ENCODE measurements at regions not wholly inside any gene's neighbourhood (a gene's known extent, or its start where the extent isn't known, plus 50 kb on each side); places are given as distances from the start of the nearest gene placed in this dataset.
"Not testable (repeated sequence)": the region's sequence is repeated elsewhere in the genome, so short reads cannot be mapped to it uniquely, and the experiment has no call there.

DNA sequence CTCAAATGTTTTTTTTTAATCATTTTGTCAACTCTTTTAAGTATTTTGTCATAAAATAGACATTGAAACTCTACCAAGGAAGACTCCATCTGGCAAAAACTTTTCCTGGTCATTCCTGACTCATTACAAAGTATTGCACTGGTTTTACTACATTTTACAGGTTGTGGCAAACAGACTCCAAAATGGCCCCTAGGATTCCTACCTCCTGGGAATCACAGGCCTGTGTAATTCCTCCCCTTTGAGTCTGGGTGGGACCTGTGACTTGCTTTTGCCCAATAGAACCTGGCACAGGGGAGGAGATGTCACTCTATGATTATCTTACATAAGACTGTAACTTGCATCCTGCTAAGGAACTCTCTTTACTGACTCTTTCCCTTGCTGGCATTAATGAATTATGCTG, 123.6 kb upstream of the KCNJ6 start:
- DNase-seq (ENCODE audit: low read depth in 1 of 2, low spot score in 1 of 2), result no peak

DNA sequence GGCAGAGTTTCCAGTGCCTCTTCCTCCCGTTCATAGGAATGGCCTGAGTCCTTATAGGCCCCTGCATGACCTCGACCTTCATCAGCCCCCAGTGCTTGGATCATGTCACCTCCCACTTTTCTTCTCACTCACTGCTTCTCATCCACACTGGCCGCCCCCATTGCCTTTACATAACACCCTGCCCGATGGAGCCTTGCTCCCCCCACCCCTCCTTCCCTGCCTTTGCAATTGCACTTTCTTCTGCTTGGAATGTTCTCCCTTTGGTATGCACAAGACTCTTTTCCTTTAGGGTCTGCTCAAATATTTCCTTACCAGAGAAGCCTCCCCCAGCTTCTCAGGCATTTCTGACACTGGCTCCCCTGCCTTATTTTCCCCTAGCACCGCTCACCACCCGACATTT, 125.2 kb upstream of the KCNJ6 start:
- no peak for DNase-seq (ENCODE audit: low read depth in 1 of 2, low spot score in 1 of 2)

DNA sequence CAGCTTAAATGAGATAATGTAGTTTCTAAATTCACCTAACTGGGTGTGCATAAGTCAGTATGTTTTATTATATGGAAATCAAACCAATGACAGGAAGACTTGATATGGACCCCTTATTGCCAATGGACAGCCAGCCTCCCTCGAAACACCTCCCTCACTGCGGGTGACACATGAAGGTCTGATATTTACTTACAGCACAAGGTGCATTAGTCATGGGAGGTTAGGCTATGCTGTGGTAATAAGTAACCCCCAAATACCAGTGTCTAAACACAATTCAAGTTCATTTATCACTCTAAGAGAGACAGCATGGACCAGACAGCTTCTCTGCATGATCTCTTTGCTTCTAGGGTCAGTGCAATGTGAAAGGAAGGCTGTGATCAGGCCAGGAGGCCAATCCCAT, 126.0 kb upstream of the KCNJ6 start:
- no peak for DNase-seq (ENCODE audit: low read depth in 1 of 2, low spot score in 1 of 2)

DNA sequence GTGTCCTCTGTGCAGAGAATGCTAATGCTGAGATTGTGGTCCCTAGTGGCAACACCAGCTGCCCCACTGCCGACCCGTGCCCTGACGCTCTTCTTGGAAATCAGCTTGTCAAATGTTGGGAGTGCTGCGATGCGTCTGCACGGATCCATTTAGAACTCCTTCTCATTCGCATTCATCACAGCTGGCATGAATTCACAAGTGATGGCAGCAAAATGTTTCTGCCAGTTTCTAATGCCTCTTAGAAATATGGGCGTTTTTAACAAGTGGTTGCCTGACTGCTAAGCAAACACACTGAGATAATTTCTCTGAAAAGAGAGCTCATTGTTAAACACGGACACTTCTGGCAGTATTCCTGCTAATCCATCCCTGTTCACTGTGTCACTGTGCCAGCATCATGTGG, 131.9 kb upstream of the KCNJ6 start:
- DNase-seq (ENCODE audit: low read depth in 1 of 2, low spot score in 1 of 2), result no peak

DNA sequence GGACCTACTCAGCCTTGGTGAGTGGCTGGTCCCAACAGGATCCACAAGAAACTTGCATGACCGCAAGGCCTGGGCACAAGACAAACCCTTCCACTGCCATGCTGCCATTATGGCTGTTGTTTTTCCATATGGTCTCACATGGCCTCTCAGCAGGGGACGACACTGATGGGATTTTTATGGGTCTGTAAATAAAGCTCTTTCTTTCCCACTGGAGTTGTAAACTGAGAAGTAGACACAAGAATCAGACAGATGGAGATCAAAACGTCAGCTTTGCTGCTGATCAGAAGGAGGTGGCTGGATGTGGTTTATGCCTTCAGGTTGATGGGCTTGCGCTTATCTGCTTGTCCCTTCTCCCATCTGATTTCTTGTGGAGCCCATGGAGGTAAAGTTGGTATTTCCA, 138.1 kb upstream of the KCNJ6 start:
- DNase-seq (ENCODE audit: low read depth in 1 of 2, low spot score in 1 of 2), result no peak

DNA sequence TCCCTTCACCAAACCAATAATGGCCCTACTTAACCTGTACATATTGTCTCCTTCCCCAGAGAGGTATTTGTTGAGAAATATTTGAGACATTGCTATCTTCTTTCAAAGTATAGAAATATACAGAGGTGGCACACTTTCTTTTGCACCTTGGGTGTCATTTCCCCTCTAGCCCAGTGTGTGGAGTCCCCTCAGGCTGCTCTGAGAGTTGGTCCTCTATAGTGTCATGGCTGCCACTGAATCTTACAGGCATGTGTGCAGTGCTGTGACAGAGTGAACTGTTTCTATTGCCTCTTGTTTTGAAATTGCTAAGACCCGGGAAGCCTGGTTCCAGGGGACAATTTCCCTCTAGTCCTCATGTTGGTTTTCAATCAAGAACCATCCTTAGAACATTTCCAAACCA, 140.2 kb upstream of the KCNJ6 start:
- no peak for DNase-seq (ENCODE audit: low read depth in 1 of 2, low spot score in 1 of 2)

DNA sequence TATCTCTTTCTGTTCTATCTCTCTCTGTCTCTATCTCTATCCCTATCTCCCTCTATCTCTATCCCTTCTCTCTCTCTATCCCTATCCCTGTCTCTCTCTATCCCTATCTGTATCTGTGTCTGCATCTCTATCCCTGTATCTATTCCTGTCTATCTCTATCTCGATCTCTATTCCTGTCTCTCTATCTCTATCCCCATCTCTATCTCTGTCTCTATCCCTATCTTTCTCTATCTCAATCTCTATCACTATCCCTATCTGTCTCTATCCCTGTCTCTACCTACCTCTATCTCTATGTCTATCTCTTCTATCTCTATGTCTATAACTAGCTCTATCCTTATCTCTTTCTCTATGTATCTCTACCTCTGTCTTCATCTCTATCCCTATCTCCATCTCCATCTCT, 141.4 kb upstream of the KCNJ6 start:
- DNase-seq (ENCODE audit: low read depth in 1 of 2, low spot score in 1 of 2), result no peak

DNA sequence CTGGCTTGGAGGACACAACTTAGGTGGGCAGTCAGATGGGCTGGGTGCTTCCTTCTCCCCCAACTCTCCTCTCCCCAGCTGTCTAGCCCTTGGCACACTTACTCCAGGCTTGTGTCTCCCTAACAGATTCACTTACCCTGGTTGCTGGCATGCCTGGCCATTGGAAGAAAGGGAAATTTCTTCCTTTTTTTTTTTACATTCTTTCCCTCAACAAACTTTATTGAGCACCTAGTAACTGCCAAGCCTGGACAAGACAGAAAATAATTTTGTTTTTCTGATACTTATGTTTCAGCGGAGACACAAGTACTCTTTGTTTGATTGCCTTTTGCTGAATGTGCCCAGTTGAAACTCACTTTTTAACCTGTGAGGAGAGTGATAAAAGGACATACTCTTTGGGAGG, 144.3 kb upstream of the KCNJ6 start:
- DNase-seq (ENCODE audit: low read depth in 1 of 2, low spot score in 1 of 2), result no peak

DNA sequence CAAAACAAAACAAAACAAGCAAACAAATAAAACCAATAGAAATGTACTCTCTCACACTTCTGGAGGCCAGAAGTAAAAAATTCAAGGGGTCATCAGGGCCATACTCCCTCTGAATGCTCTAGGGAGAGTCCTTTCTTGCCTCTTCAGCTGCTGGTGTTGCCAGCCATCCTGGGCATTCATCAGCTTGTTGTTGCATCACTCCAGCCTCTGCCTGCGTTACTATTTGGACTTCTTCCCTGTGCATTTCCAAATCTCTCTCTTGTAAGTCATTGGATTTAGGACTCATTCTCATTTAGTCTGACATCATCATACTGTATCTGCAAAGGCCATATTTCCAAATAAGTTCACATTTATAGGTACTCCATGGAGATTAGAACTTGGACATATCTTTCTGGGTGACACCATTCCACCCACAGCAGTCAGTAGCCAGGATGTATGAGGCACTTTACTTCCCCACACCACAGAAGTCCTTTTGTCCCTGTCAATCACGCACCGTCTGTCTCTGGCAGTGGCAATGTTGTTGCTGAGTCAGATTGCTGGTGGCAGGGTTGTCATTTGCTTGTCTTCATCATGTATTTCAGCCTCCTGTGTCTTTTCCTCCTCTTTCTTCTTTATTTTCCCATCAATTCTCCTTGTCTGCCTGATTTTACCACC, 151.0 kb upstream of the KCNJ6 start:
- no peak for DNase-seq (ENCODE audit: low read depth in 1 of 2, low spot score in 1 of 2)

DNA sequence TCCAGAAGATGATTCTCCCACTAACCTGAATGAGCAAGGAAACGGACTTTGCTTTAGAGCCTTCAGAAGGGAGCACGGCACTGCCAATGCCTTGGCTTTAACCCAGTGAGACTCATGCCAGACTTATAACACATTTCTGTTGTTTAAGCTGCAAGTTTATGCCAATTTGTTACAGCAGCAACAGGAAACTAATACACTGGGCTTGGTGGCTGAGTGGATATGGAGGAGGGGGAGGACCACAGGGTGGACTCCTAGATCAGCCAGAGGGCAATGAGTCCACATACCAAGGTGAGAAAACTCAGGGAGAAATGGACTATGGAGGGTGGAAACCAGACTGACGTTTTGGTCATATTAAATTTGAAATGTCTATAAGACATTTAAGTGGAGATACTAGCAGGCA, 156.2 kb upstream of the KCNJ6 start:
- DNase-seq (ENCODE audit: low read depth in 1 of 2, low spot score in 1 of 2), result no peak

DNA sequence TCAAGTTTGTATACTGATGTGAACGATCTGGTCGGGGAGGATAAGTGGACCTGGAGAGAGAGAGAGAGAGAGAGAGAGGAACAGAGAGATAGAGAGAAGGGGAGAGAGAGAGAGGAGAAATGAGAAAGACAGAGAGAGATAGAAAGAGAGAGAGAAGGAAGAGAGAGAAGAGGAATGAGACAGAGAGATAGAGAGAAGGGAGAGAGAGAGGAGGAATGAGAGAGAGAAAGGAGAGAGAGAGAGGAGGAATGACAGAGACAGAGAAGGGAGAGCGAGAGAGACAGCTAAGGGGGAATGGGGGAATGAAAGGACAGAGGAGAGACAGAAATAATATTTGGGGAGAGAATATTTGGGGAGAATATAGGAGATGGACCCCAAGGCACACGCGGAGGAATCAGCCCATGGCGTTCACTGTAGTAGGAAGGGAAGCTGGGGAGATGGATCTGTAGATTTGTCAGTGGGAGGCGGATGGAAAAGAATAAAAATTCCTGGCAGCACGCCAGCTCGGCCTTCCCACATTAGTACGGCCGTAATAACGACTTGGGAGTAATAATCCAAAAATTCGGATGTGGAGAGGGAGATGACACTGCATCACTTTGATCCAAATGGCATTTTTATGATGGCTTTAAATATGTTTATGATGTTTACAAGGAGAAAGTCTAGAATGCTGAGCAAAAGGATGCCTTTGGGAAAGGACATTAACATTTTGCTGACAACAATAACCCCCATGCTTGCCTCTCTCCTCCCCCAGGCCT, 159.8 kb upstream of the KCNJ6 start:
- no peak for DNase-seq (ENCODE audit: low read depth in 1 of 2, low spot score in 1 of 2)

DNA sequence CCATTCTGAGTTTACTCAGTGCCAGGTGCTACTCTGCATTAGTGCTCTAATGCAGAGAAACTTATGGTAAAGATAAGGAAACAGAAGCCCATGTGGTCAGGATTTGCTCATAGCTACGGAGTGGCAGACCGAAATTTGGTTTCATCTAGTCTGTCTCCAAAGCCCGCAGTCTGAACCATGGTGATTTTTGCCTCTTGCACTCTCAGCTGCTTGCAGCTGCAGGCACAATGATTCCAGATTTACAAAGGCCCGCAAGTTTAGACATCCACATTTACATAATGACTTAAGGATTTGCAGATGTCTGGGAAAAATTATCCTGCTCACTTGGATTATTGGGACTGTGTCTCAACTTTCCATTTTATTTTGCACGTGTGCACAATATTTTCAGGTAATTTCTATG, 161.3 kb upstream of the KCNJ6 start:
- DNase-seq (ENCODE audit: low read depth in 1 of 2, low spot score in 1 of 2), result no peak

DNA sequence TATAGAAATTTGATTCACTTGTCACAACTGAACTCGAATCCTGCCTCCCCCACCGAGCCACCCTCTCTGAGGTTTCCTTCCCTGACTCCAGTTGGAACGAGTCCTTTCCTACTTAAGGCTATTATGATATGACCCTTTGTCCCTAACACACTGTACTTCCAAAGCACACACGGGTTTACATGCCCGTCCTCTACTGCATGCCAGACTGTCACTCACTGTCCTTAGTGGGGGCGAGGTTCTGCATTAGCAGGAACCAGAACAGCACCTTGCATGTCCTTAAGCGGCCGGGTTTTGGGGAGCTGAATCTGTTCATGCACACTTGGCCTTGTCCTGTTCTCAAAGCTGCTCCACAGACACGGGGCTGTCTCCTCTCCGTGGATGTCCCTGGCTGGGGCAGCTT, 164.6 kb upstream of the KCNJ6 start:
- no peak for DNase-seq (ENCODE audit: low read depth in 1 of 2, low spot score in 1 of 2)

DNA sequence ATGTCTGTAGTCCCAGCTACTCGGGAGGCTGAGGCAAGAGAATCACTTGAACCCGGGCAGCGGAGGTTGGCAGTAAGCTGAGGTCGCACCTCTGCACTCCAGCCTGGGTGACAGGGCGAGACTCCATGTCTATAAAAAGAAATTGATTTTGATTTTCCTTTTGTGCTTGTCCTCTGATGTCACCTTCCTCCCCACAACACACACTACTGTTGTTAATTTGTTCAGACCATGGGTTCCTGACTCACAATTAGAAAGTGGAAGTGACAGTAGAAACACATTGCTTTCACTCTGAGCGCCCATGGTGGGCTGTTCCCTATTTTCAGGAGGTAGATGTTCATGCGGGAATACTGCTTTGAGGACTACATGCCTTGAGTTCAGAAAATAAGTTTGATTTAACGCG, 165.5 kb upstream of the KCNJ6 start:
- DNase-seq (ENCODE audit: low read depth in 1 of 2, low spot score in 1 of 2), result no peak

DNA sequence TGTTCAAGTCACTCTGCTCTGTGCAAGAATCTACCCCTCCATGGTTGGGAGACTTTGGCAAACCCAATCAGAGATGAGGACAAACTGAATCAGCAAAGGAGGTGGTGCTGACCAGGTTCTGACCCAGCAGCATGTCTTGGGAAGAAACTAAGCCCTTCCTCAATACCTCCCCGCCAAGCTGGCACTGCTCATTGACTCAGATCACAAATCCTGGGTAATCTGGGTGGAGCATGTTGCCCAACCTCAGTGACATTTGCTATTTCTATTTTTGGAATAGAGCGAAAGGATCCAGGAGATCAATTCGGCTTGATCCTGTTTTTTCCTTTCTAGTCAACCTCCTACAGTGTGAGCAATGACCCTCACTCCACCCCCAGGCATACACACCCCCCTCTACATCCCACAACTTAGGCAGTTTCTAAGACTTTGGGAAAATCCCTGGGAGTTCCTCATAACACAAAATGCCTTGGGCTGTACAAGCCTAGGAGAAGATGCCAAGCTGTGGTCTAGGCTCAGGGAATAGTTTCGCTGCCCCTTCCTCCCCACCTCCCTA, 166.8 kb upstream of the KCNJ6 start:
- DNase-seq (ENCODE audit: low read depth in 1 of 2, low spot score in 1 of 2), result no peak

DNA sequence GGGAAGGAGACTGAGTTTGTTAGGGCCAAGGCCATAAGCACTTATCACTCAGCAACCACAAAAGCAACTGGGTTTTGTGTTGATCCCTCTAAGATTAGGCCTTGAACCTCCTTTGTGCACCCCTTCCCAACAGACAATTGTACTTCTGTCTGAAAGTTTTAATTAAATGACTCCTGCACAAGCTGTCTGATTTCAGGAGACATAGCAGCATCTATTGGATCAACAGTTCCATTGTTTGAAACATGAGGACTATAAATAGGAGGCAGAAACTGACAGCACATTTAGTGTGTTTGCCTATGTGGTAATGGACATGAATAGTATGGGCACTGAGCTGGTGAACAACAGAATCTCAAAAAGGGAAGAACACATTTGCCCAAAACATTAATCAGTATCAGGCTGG, 167.3 kb upstream of the KCNJ6 start:
- no peak for DNase-seq (ENCODE audit: low read depth in 1 of 2, low spot score in 1 of 2)

DNA sequence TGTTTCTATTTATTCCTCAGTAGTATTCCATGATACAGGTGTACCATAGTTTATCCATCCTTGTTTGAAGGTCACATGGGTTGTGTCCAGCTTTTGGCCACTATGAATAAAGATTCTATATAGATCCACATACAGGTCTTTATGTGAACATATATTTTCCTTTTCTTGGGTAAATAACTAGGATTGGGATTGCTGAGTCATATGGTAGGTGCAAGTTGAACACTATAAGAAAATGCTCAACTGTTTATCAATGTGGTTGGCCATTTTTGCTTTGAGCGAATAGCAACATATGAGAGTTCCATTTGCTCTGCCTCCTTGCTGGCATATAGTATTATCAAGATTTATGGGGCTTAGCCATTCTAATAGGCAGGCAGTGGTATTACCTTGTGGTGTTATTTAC, 170.2 kb upstream of the KCNJ15 start:
- DNase-seq (ENCODE audit: low read depth in 1 of 2, low spot score in 1 of 2), result no peak

DNA sequence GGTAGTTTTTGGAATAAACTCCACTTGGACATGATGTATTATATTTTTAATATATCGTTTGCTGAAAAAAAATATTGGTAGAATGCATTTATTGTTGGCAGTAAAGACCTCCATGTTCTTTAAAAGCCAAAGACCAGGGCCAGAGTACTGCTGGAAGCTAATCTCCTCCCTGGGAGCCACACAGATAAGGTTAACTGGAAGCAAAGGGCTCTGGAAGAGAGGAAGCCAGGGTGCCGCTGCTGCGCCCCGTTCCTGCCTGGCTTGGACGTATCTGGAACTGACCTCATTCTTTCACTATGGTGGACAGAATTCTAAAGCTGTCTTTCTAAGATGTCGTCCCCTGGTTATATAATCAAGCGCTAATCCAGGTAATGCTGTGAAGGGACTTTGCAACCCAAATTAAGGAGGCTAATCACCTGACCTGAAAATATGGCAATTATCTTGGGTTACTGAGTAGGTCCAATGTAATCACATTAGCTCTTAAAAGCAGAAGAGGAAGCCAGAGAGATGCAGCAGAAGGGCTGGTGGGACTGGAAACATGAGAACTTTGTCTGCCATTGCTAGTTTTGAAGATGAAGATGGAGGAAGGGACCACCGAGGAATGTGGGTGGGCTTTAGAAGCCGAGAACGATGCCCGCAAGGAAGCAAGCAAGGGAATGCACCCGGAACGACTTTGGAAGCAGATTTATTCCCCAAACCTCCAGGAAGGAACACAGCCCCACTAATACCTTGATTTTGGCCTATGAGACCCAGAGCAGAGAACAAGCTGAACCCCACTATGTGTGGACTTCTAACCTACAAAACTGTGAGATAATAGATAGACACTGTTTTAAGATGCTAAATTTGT, 167.7 kb upstream of the KCNJ15 start:
- no peak for DNase-seq (ENCODE audit: low read depth in 1 of 2, low spot score in 1 of 2)

DNA sequence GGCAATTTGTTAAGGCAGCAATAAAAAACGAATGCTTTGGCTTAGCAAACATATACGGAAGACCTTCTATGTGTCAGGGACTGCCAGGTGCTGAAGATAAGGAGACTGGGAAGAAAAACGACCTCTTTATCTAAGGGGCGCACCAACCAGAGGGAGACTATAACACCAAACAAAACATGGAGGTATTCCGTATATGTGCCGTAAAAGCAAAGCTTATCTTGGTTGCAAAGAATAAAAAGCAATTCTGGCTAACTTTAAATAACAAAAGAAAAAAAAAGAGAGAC, 167.1 kb upstream of the KCNJ15 start:
- DNase-seq (ENCODE audit: low read depth in 1 of 2, low spot score in 1 of 2), result no peak

DNA sequence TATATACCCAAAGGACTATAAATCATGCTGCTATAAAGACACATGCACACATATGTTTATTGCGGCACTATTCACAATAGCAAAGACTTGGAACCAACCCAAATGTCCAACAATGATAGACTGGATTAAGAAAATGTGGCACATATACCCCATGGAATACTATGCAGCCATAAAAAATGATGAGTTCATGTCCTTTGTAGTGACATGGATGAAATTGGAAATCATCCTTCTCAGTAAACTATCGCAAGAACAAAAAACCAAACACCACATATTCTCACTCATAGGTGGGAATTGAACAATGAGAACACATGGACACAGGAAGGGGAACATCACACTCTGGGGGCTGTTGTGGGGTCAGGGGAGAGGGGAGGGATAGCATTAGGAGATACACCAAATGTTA, 165.7 kb upstream of the KCNJ15 start:
- not testable (repeated sequence) for DNase-seq (ENCODE audit: low read depth in 1 of 2, low spot score in 1 of 2)

DNA sequence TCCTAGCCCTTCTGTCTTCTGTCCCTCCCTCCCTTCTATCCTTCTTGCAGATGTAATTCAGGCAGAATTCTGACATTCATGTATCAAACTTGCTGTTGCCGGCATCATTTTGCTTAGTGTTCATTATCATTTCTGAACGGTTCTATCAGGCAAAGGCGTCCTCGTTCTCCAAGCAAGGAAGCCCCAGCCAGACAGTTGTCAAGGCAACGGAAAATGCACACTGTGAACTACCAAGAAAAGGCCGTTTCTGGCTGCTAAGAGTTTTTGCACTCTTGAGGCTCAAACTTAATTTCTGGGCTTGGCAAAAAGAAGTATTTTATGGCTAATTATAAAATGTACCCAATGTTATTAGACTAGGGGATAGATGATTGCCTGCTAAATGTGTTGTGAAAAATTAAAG, 164.7 kb upstream of the KCNJ15 start:
- no peak for DNase-seq (ENCODE audit: low read depth in 1 of 2, low spot score in 1 of 2)

DNA sequence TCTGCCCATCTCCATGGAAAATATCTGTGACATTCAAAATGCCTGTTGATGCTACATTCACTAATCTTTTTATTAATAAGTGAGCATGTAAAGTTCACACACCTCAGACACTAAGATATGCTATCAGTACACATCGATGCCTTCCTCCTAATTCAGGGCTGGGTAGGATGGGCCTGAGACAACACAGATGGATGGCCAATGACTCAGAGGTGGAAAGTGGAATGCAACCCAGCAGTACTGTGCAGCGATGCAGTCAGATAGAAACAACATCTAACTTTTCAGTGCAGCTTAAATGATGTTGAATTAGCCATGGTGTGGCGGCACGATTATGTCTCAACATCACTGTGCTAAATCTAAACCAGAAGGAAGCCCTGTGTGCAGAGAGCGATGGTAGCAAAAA, 161.6 kb upstream of the KCNJ15 start:
- no peak for DNase-seq (ENCODE audit: low read depth in 1 of 2, low spot score in 1 of 2)

Measured in stimulated activated CD4-positive, alpha-beta T cell treated with anti-CD3 and anti-CD28 coated beads, Interleukin-15, amount 100 ng/mL, for 1 hour (primary cell).